Dedifferentiated amniotic fluid mesenchymal stem cell (primary cell): ENCODE measurements at regions not wholly inside any gene's neighbourhood (a gene's known extent, or its start where the extent isn't known, plus 50 kb on each side); places are given as distances from the start of the nearest gene placed in this dataset.

ENCODE experiments used
- DNase-seq: peaks from one replicate; pipeline ENCODE4 v3.0.0-alpha.2; 2016; ENCODE audit errors: extremely low spot score

DNA sequence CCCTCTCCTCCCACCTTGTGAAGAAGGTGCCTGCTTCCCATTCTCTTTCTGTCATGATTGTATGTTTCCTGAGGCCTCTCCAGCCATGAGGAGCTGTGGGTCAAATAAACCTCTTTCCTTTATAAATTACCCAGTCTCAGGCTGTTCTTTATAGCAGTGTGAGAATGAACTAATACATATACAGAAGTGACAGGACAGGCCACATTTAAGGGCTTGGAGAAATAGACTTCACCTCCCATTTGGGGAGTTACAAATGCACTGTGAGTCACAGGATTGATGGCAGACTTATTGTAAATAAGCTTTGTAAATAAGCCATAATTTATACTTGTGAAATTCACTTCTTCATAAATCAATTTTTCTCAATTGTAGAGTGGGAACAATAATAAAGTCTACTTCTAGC is 543.3 kb downstream of the LRRIQ3 start:
- DNase-seq = no peak

DNA sequence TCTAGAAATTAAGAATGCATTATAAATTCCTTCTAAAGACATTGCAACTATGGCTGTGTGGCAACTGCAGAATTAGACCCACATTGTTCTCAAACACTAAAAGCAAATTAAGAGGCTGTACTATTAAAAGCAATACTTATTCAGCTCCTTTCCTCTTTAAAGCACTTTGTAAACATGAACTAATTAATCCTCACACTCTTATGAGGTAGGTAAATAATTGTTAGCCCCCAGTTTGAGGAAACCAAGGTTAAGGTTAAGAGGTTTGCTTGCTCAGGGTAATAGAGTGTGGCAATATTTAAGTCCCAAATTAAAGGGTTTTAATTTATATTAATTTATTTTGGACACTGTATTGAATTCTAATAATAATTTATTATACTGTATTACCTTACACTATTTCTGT is 553.8 kb downstream of the LRRIQ3 start:
- no peak for DNase-seq

DNA sequence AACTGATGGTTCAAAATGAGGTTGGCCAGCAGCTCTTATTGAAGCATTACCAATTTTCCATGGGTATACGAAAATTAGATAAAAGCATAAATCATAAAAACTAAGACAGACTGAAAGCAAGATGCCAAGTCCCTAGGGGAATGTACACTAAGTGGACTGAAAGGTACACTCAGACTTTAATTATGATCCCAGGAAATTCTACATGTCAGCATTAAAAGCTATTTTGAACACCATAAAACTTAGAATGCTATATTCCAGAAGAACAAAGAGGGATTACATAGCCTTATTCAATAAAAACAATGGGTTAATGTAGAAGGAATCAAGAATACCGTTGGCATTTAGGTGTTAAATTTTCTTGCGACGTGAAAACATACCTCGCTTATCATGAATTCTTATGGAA is 558.5 kb downstream of the LRRIQ3 start:
- DNase-seq = no peak

DNA sequence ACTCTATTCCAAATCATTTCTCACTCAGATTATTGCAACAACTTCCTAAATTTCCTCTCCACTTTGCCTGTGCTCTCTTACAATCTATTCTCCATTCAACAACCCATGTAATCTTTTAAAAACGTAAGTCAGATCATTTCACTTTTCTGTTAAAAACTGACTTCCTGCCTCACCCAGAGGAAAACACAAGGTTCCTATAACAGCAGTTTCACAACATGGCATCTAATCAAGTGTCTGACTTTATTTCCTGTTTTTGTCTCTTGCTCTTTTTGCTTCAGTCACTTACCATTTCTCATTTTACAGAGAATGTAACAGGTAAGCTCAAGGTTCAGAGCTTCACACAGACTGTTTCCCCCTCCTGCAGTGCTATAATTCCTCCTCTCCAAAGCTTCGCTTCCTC is 560.7 kb downstream of the LRRIQ3 start:
- no peak for DNase-seq

DNA sequence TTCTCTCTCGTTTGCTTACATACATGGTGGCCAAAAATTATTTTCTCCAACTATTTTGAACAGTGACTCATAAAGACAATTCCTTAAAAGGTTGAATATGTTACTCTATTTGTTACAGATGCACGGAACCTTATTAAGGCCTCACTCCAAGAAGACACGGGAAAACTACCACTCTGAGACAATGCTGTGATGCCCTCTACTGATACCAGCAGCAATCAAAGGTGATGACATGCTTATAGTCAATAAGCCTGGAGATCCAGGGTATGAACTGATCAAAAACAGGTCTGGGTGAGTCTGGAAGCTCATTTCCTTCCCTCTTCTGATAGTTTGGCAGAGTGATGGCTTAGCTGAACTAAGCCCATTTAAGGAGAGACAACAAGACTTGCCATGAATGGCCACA is 563.0 kb downstream of the LRRIQ3 start:
- no peak for DNase-seq

DNA sequence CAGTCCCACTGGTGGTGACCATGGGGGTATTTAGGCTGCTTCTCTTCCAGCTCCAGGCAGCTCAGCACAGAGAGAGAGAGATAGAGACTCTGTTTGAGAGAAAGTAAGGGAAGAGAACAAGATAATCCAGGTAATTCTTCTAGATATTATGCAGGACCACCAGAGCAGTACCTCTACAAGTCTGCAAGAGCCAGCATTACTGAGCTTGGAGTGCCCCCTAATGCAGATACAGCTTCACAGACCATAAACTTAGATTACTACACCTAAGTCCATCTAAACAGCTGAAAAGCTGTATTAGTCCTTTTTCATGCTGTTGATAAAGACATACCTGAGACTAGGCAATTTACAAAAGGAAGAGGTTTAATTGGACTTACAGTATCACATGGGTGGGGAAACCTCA is 570.3 kb downstream of the LRRIQ3 start:
- no peak for DNase-seq

DNA sequence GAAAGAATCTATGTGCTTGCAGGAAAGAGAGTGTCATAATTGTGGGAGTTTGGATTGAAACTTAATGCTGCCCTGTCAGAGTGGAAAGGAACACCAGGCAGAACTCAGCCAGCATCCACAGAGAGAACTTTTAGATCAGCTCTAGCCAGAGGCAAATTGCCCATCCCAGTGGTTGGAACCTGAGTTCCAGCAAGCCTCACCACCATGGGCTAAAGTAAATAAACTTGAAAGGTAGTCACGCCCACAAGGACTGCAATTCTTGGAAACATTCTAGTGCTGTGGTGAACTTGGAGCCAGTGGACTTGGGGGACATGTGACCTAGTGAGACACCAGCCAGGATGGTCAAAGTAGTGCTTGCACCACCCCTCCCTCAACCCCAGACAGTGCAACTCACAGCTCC is 571.6 kb downstream of the LRRIQ3 start:
- no peak for DNase-seq

DNA sequence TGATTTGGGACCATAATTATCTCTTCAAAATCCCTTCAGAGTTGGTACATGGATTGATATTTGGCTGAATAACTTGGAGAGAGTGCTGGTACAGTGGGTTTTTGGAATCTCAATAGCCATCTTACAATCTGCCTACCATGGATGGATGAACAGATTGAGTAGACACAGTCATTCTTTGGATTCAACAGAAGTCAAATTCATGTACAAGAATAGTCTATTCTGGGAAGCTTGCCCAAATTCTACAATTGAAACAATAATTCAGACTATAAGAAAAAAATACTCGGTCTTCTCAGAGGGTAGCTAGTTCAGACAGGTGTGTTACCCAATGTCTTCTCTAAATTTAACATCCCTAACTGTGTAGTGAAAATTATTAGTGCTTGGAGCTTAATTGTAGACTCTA is 574.0 kb downstream of the LRRIQ3 start:
- no peak for DNase-seq

DNA sequence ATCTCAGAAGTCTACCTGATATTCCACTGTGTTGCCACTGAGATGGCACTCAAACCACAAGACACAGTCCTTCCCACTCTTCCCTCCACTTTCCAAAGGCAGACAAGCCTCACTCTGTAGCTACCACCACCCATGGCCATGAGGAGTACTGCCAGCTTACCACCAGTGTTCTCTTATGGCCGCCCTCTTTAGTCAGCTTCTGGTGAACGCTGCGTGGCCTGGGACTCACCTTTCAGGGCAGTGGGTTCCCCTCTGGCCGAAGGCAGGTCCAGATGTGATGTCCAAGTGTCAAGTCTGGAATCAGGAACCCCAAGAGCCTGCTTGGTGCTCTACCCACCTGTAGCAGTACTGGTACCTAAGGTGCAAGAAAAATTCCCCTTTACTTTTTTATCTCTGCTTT is 580.8 kb downstream of the LRRIQ3 start:
- no peak for DNase-seq

DNA sequence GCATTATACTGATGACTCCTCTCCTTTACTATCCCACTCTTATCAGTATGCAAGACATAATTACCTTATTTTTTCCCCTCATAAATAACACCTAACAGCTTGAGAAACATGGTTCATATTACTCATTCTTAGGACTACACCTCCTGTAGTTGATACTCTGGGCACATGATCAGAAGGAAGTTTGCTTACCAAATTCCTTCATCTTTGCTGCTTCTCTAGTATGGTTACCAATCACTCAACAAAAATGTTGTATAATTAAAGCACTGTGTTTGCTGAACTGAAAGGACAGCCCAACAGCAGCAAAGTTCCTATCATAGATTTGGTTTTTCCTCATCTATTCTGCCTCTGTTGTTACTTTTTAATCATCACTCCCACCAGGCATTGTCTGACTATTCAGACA is 586.3 kb downstream of the LRRIQ3 start:
- DNase-seq = no peak

DNA sequence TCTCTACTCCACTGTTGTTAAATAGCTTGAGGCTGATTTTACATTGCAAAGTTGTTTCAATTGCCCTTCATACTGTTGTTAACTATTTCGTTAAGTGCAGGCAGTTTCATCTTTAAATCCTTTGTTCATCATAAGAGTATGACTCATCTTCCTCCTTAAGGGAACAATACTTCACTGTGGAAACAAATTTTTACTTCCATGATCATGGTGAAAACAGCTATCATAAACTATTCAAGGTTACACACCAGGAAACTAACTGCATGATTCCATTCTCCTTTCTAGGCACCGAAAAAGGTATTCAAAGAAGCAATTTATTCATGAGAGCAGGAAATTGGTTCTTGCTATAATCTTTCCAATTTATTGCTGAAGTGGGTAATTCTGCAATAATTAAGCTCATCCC is 593.2 kb downstream of the LRRIQ3 start:
- no peak for DNase-seq

DNA sequence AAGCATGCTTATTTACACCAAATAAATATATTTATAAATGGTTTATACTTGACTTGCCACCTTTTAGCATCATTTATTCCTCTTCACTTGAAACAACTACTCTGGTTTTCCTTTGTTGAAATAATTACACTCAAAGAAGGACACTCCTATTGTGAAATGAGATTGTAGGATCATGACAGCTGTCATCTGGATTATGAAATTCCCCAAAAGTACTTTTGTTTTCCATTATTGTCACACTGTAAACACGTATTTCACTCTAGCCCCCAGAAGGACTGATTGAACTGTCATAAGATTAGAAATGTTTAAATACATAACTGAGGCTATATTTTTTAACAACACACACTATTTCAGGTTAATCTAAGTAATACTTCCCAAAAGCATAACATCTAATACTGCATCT is 593.8 kb downstream of the LRRIQ3 start:
- no peak for DNase-seq

DNA sequence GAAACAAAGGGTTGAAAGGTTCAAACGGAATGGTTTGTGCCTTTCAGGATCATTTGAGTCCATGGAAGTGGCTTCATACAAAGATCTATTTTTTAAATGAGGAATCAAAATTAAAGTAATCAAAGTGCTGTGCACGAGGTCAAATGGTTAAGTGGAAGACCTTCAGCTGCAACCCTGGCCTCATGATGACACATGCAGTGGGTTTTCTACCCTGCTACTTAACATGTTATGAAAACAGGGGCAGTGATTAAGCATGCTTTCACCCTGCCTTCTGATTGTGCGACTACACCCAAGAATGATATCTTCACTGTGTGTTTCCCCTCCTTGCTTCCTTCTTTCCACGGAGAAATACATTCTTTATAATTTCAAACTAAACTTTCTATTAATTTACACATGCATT is 604.2 kb downstream of the LRRIQ3 start:
- DNase-seq = no peak

DNA sequence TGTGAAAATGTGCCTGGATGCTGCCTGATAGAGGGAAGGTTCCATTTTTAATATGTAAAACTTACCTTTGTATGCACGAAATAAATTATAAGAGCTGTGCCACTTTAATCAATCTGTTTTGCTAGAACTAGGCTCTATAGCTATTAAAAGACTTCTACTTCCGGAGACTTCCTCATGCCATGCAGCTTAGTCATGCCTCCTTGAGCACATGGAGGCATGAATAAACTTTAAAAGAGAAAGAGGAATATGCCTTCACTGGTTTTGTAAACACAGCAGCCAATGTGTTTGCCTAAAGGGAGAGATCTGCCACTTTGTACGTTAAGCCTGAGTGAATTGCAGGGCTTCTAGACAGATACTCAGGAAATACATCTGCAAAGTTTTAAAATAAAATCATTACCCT is 604.6 kb downstream of the LRRIQ3 start:
- DNase-seq = peak; percentile 31

DNA sequence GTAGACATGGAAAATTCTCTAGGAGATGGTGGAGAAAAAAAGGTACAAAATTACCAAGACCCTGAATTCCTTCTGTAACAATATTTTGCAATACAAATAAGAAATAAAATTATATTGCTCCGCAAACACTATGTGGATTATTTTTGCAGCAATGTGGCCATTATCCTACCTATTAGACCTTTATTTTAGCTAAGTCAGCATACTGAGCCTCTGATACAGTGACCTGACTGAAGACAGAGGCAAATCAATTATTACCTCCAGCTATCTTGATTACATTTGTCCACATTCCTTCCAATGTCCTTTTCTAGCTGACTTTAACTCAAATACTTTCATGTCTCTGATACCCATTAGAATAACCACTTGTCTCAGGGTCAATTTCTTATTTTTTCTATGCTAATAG is 610.9 kb downstream of the LRRIQ3 start:
- DNase-seq = no peak

DNA sequence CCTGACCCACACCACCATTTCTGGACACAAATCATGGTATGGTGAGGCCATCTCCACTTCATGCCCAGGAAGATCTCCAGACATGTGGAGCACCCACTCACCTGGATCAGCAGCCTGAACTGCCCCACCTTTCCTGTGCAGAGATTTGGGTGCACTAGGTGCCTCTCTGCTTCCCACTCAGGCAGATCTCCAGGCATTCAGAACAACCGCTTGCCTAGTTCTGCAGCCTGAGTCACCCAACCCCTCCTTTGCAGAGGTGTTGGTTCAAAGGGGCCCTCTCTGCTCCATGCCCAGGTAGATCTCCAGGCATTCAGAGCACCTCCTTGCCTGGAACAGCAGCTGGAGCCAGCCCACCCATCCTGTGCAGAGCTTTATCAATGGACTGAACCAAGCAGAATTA is 620.8 kb downstream of the LRRIQ3 start:
- DNase-seq = no peak

DNA sequence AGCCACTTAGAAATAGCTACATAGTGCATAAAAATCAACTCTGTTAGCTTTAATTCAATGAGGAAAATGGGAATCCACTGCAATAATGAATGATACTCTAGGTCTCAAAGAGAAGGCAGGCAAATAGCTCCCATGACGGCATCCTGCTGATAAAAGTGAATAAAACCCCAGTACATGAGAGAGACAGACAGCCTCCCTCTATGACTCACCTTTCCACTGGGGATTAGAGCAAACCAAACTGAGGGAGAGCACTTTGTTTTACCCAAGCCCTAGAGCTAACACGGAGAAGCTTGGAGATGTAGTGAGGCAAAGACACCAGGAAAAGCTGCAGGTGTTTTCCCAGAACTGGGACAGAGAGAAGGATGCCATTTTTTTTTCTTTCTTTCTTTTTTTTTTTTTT is 621.9 kb downstream of the LRRIQ3 start:
- no peak for DNase-seq

DNA sequence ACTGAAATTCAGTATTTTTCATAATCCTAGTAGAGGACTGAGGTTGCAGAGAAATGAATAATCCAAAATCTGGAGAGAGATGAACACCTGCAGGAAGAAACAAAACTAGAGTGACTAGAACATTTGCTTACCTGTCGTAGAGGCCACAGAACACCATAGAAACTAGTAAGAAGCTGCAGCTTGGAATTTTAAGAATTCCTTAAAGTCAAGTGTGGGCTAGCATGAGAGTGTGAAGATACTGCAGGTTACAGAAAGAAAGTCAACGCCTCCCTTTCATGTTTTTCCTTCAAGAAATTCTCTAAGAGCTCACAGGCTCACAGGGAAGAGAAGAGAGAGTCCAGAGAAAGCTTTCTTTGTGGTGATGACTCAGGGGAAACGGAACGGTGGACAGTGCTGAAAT is 633.7 kb downstream of the LRRIQ3 start:
- DNase-seq = no peak

DNA sequence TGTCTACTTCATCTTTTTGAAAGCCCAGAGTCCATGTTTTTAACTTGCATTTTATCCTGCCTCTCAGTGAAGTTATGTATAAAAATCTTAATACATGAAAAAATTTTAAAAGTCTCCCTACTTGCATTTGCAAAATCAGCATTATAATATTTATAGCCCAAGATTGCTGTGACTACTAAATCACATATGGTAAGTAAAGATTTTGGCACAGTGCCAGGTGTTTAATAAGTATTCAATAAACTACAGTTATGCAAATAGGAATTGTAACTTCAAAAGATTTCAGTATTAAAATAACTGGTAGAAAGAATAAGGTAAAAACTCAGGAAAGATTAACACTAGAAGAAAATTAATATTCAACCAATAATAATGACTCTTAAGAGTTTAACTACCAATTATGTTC is 641.7 kb downstream of the LRRIQ3 start:
- no peak for DNase-seq

DNA sequence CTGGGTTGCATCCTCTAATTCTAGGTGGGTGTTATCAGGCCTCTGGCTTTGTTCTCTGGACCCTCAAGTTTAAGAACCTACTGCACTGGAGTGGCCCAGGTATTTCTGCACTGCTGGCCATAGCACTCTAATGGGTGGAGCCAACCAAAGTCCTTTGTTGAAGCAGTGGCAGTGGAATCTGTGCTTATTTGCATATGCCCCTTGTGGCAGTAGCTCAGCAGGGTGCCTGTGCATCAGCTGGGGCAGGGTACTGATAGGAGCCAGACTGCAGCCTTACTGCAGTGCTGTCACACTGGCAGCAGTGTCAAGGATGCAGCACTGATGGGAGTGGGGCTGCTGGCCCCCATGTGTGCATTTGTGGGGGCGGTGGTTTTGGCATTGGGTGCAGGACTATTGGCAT is 660.6 kb downstream of the LRRIQ3 start:
- DNase-seq = no peak

DNA sequence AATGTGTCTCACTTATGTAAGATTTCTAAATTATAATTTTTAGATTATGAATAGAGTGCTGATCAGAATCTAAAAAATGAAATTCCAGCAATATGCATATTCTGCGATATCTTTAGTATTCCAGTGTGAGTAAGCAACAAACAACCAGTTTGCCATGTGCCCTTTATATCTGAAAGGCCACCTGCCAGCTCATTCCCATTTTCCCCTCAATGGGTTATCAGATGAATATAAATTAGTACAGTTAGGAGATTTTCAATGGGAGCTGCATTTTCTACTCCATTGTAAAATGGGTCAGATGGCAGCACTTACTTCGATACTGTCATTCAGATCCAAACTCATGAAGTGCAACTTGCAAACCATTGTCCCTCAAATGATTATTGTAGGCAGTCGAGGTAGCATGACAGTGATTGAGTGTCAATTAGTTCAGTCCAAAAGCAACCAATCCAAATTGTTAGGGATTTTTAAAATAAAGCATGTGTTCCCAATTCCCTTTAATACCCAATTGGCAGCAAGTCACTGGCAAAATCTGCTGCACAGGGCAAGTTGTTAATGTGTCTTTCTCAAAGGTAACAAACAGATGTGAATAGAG is 680.3 kb downstream of the LRRIQ3 start:
- no peak for DNase-seq

DNA sequence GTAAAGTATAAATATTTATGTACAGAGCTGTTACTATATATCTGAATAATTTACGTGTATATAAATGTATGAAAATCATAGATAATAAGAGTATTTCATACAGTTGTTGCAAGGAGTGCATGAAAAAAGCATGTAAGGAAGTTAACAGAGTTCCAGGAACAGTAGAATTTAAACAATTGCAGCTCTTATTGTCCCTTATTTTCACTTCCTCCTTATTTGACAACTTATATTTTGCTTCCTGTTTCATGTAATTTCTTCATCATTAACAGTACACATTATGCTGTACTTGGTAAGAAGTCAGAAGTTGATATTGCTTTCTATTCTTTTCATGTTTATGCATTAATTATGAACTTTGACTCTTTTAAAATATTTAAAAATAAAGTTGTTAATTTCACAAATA is 681.5 kb downstream of the LRRIQ3 start:
- no peak for DNase-seq

DNA sequence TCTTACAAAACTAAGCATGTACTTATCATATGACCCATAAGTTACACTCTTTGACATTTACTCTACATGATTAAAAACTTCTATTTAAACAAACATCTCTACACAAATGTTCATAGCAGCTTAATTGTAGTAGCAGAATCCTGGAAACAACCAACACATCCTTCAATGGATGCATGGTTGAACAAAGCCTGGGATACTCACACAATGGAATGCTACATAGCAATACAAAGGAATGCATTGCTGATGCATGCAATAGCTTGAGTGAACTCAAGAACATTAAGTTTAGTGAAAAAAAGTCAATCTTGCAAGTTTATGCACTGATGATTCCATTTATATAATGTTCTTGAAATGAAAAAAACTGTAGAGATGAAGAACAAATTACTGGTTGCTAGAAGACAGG is 686.9 kb downstream of the LRRIQ3 start:
- no peak for DNase-seq

DNA sequence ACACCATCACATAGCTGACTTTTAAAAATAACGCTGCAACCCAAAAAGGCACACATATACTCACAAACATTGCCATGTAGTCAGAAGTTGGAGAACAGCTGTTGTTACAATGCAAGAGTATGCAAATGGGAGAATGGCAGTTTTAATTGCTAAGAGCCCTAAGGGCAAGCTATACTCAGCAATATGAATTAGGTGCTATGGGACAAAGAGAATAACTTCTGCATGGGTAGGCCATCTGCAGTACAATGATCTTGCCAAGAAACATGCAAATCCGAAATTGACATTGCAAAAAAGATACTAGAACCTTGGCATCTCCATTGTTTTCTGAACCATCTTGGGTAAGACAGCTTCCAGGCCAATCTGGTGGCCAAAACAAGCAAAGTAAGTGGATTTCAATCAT is 697.8 kb downstream of the LRRIQ3 start:
- no peak for DNase-seq

DNA sequence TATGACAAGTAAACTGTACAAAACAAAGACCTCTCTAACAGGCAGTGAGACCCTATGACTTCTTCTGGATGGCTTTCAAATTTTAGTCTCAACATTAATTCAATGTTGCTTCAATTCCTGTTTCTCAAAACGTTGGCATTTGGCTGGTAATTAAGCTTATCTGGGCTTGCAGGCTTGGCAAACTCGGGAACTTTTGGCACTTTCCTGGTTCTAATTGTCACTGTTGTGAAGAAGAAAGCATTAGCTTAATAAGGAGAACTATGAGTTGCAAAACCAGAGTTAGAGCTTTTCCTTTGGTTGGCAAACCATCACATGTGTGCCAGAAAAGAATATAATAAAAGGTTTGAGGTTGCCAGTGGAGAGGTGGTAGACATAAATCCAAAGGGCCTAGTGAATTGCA is 698.3 kb downstream of the LRRIQ3 start:
- DNase-seq = no peak
